ENCODE measurements at regions not wholly inside any gene's neighbourhood (a gene's known extent, or its start where the extent isn't known, plus 50 kb on each side); places are given as distances from the start of the nearest gene placed in this dataset.
"Not testable (repeated sequence)": the region's sequence is repeated elsewhere in the genome, so short reads cannot be mapped to it uniquely, and the experiment has no call there.

DNA sequence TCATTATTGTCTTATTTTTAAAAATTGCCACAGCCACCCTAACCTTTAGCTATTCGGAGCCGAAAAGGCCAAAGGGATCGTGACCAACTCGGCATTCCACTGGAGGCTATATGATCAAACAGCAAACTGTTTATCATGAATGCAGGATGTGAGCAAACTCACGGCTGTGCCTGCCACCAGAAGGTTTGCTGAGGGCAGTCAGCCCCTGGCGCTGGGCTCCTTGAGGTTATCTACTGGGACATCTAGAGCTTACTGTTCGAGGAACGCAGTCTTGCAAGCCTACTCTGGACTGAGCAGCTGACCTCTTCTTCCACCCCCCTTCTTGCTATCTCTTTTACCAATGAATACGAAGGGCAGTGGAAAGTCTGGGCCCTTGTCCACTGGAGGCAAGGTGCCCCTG, 231.5 kb upstream of the TARS1 start:
- WGBS, 3 donors, result 77 to 81% (median 79%) methylated on average over 9 of the region's 9 CpGs
- H3K36me3 ChIP-seq (ENCODE audit: control insufficient read depth in 3 of 3, insufficient read depth in 2 of 3, low read depth in 1 of 3, low read length in 3 of 3), result no peaks in the 10 kb centered on the region
- peaks cover 0 to 3% (median 0%) of the 10 kb centered on the region in 3 donors for H3K4me1 ChIP-seq (ENCODE audit: control insufficient read depth in 3 of 3, insufficient read depth in 2 of 3, low read depth in 1 of 3, low read length in 2 of 3)
- FAIRE-seq (no peak), DNase-seq (no peak)
- no peak overlapping the region for H3K4me3 ChIP-seq (ENCODE audit: low read depth in 1 of 3, low read length in 3 of 3)
- no peaks in the 10 kb centered on the region for H3K9me3 ChIP-seq (ENCODE audit: control insufficient read depth in 2 of 2, insufficient read depth in 1 of 2, low read depth in 1 of 2, low read length in 1 of 2)
- H3K27ac ChIP-seq (ENCODE audit: low read depth in 1 of 3, low read length in 2 of 3), result no peak overlapping the region
- H3K27me3 ChIP-seq (ENCODE audit: control insufficient read depth in 3 of 3, insufficient read depth in 3 of 3, low read length in 3 of 3), result no peaks in the 10 kb centered on the region

DNA sequence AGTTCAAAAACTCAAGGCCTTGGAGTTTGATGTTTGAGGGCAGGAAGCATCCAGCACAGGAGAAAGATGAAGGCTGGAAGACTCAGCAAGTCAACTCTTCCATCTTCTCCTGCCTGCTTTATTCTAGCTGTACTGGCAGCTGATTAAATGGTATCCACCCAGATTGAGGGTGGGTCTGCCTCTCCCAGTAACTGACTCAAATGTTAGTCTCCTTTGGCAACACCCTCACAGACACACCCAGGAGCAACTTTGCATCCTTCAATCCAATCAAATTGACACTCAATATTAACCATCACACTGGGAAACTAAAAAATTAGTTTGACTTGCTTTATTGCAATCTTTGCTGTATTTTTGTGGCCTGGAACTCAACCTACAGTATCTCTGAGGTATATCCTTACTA, 230.5 kb upstream of the TARS1 start:
- H3K4me1 ChIP-seq (ENCODE audit: control insufficient read depth in 3 of 3, insufficient read depth in 2 of 3, low read depth in 1 of 3, low read length in 2 of 3); H3K36me3 ChIP-seq (ENCODE audit: control insufficient read depth in 3 of 3, insufficient read depth in 2 of 3, low read depth in 1 of 3, low read length in 3 of 3); DNase-seq; FAIRE-seq; H3K27ac ChIP-seq (ENCODE audit: low read depth in 1 of 3, low read length in 2 of 3); H3K27me3 ChIP-seq (ENCODE audit: control insufficient read depth in 3 of 3, insufficient read depth in 3 of 3, low read length in 3 of 3); H3K9me3 ChIP-seq (ENCODE audit: control insufficient read depth in 2 of 2, insufficient read depth in 1 of 2, low read depth in 1 of 2, low read length in 1 of 2); H3K4me3 ChIP-seq (ENCODE audit: low read depth in 1 of 3, low read length in 3 of 3): not testable (repeated sequence)

DNA sequence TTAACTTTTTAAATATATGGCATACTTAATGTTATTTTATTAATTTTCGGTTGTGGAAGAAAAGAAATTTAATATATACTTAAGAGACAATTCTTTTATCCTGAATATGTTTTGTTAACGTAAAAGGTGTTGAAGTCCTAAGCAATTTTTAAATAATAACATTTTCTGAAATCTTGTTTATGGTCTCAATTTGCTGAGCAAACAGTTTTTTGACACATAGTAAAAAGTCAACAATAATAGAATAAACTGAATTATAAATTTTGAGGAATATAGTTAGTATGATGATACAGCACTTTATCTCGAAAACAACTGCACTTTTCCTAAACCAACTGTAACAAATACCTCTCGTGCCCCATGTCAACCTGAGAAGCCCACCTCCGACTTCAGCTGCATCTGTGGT, 229.8 kb upstream of the TARS1 start:
- no peak for DNase-seq
- H3K4me1 ChIP-seq (ENCODE audit: control insufficient read depth in 3 of 3, insufficient read depth in 2 of 3, low read depth in 1 of 3, low read length in 2 of 3), result no peaks in the 10 kb centered on the region
- no peaks in the 10 kb centered on the region for H3K9me3 ChIP-seq (ENCODE audit: control insufficient read depth in 2 of 2, insufficient read depth in 1 of 2, low read depth in 1 of 2, low read length in 1 of 2)
- H3K27ac ChIP-seq (ENCODE audit: low read depth in 1 of 3, low read length in 2 of 3), result no peak overlapping the region
- H3K36me3 ChIP-seq (ENCODE audit: control insufficient read depth in 3 of 3, insufficient read depth in 2 of 3, low read depth in 1 of 3, low read length in 3 of 3), result no peaks in the 10 kb centered on the region
- no peak overlapping the region for H3K4me3 ChIP-seq (ENCODE audit: low read depth in 1 of 3, low read length in 3 of 3)
- FAIRE-seq, result no peak
- H3K27me3 ChIP-seq (ENCODE audit: control insufficient read depth in 3 of 3, insufficient read depth in 3 of 3, low read length in 3 of 3), result no peaks in the 10 kb centered on the region
- WGBS, 3 donors, result 78 to 86% (median 80%) methylated on average over 5 of the region's 5 CpGs

DNA sequence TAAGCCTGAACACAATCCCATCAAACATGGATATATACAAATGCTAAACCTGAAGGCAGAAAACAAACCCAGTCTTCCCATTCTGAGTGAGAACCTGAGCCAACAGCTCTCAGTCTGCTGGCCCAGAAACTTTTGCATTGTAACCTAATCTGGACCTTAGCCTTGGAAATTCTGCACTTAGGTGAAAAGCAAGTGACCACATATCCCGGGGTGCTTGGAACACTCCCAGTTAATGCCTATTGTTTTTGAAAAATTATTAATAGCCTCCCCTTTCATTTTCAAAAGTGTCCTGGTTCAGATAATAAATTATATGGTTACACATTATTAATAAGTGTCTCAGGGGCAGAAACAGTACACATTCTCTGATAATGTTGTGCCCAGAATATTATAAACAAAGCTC, 228.3 kb upstream of the TARS1 start:
- no peak for FAIRE-seq
- DNase-seq, result no peak
- WGBS, 3 donors, result 26 to 45% (median 32%) methylated on average over 1 of the region's 1 CpG

DNA sequence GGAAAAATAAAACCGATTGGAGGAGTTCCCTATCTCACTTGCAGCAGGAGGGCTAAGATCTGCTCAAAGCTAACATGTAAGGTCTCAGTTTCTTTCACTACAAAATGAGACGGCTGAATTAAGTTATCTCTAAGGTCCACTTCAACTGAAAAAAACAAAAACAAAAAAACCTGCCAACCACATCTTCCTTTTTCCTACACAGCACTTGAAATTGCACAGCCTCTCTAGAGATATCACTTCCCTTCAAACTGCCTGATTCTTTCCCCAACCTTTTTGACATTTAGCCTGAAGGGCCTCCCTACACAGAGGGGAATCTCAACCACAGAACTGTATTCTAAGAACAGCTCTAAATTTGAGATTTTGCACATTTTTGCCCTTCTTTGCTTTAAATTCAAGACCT, 227.9 kb upstream of the TARS1 start:
- no peaks in the 10 kb centered on the region for H3K27me3 ChIP-seq (ENCODE audit: control insufficient read depth in 3 of 3, insufficient read depth in 3 of 3, low read length in 3 of 3)
- 27 to 58% (median 37%) methylated on average over 2 of the region's 2 CpGs for WGBS, 3 donors
- H3K4me1 ChIP-seq (ENCODE audit: control insufficient read depth in 3 of 3, insufficient read depth in 2 of 3, low read depth in 1 of 3, low read length in 2 of 3), result no peaks in the 10 kb centered on the region
- no peak overlapping the region for H3K4me3 ChIP-seq (ENCODE audit: low read depth in 1 of 3, low read length in 3 of 3)
- no peaks in the 10 kb centered on the region for H3K9me3 ChIP-seq (ENCODE audit: control insufficient read depth in 2 of 2, insufficient read depth in 1 of 2, low read depth in 1 of 2, low read length in 1 of 2)
- H3K36me3 ChIP-seq (ENCODE audit: control insufficient read depth in 3 of 3, insufficient read depth in 2 of 3, low read depth in 1 of 3, low read length in 3 of 3), result no peaks in the 10 kb centered on the region
- H3K27ac ChIP-seq (ENCODE audit: low read depth in 1 of 3, low read length in 2 of 3), result no peak overlapping the region
- DNase-seq (no peak), FAIRE-seq (no peak)

More for the DNA sequence above, 228.3 kb upstream of the TARS1 start:
- no peak overlapping the region for H3K4me3 ChIP-seq (ENCODE audit: low read depth in 1 of 3, low read length in 3 of 3)
- no peaks in the 10 kb centered on the region for H3K36me3 ChIP-seq (ENCODE audit: control insufficient read depth in 3 of 3, insufficient read depth in 2 of 3, low read depth in 1 of 3, low read length in 3 of 3)
- H3K4me1 ChIP-seq (ENCODE audit: control insufficient read depth in 3 of 3, insufficient read depth in 2 of 3, low read depth in 1 of 3, low read length in 2 of 3), result no peaks in the 10 kb centered on the region
- H3K27ac ChIP-seq (ENCODE audit: low read depth in 1 of 3, low read length in 2 of 3), result no peak overlapping the region
- H3K27me3 ChIP-seq (ENCODE audit: control insufficient read depth in 3 of 3, insufficient read depth in 3 of 3, low read length in 3 of 3), result no peaks in the 10 kb centered on the region
- H3K9me3 ChIP-seq (ENCODE audit: control insufficient read depth in 2 of 2, insufficient read depth in 1 of 2, low read depth in 1 of 2, low read length in 1 of 2), result no peaks in the 10 kb centered on the region

DNA sequence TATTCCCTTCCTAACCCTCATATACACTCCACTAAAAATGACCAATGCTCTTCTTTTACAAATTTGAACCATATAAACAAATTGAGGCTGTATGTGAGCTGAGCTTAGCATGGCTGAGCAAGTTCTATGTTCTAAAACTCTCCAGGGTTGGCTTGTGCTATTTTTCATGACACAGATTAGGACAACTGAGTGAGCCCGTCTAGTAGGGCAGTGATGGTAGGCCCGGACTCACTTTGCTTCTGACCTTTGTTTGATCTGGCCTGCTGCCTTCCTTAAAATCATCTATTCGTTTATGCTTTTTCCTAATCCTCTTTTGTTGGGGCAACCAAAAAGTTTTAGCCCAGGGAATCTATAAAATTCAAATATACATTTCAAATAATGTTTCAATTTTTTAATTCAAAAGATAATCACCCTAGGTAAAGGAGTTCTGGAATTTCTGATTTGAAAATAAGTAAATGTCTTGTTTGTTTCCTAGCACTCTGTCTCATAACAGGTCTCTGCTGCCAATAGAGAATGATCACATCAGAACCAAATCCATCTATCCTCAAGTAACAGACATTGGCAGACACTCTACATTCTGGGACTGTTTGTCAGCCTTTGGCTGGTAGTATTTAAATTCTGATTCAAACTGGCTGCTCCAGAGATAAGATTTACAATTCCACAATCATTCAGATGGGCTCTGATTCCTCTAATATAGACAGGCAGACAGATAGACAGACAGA, 217.0 kb upstream of the TARS1 start:
- no peak for FAIRE-seq
- no peaks in the 10 kb centered on the region for H3K36me3 ChIP-seq (ENCODE audit: control insufficient read depth in 3 of 3, insufficient read depth in 2 of 3, low read depth in 1 of 3, low read length in 3 of 3)
- H3K4me1 ChIP-seq (ENCODE audit: control insufficient read depth in 3 of 3, insufficient read depth in 2 of 3, low read depth in 1 of 3, low read length in 2 of 3), result no peaks in the 10 kb centered on the region
- H3K27ac ChIP-seq (ENCODE audit: low read depth in 1 of 3, low read length in 2 of 3), result no peak overlapping the region
- no peaks in the 10 kb centered on the region for H3K27me3 ChIP-seq (ENCODE audit: control insufficient read depth in 3 of 3, insufficient read depth in 3 of 3, low read length in 3 of 3)
- no peak overlapping the region for H3K4me3 ChIP-seq (ENCODE audit: low read depth in 1 of 3, low read length in 3 of 3)
- WGBS, 3 donors, result 46 to 54% (median 53%) methylated on average over 3 of the region's 3 CpGs
- H3K9me3 ChIP-seq (ENCODE audit: control insufficient read depth in 2 of 2, insufficient read depth in 1 of 2, low read depth in 1 of 2, low read length in 1 of 2), result peaks cover 0 to 5% of the 10 kb centered on the region in 2 donors
- DNase-seq, result no peak

DNA sequence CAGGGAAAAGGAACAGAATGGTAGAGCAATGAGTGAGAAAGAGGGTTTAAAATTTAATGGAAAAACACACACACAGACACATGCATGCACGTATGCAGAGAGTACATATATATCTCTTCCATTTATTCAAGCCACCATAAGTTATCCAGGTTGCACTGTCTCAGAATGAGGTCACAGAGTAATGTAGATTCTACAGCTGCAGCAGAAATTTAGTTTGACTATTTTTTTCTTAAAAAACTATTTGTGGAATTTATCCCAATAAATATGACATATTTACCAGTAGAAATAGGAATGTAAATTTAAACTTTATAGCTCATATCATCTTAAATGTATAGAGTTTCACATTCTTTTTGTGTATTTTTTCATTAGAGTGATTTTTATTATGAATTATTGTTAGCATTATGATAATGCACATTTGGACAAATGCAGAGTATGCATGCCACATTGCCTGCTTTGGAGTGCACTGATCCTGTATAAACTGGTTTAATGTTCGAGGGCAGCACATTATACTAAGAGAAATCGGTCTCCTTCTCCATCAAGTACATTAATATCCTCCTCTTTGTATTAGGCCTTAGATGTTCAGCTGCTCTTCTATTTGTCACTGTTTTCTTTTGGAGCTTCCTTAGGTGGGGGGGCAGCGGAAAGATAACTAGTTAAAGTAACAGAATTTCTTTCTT, 216.3 kb upstream of the TARS1 start:
- 74 to 82% (median 77%) methylated on average over 4 of the region's 4 CpGs for WGBS, 3 donors
- no peak for DNase-seq
- Histone ChIP-seq H3K27ac (ENCODE audit: low read depth in 1 of 3, low read length in 2 of 3) (no peak overlapping the region), H3K36me3 (ENCODE audit: control insufficient read depth in 3 of 3, insufficient read depth in 2 of 3, low read depth in 1 of 3, low read length in 3 of 3) (no peaks in the 10 kb centered on the region), H3K4me1 (ENCODE audit: control insufficient read depth in 3 of 3, insufficient read depth in 2 of 3, low read depth in 1 of 3, low read length in 2 of 3) (no peaks in the 10 kb centered on the region), H3K27me3 (ENCODE audit: control insufficient read depth in 3 of 3, insufficient read depth in 3 of 3, low read length in 3 of 3) (no peaks in the 10 kb centered on the region), H3K4me3 (ENCODE audit: low read depth in 1 of 3, low read length in 3 of 3) (no peak overlapping the region), H3K9me3 (ENCODE audit: control insufficient read depth in 2 of 2, insufficient read depth in 1 of 2, low read depth in 1 of 2, low read length in 1 of 2) (peaks cover 0 to 5% of the 10 kb centered on the region in 2 donors)
- no peak for FAIRE-seq

DNA sequence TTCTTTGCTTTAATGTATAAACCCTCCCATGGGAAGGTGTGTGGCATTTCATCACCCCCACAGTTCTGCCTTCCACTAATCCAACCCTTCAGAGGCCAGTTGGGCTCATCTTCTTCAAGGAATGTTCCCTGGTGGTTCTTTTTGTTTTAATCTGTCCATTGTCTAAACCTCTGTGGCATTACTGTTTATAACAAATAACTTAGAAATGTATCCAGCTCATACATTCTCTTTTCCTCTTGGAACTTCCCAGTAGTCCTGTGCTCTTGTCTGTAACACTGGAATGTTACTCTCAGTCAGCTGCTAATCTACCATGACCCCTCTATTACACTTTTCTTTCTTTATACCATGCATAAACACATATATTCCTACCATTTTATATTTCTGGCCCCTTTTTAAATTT, 213.5 kb upstream of the TARS1 start:
- Histone ChIP-seq H3K9me3 (ENCODE audit: control insufficient read depth in 2 of 2, insufficient read depth in 1 of 2, low read depth in 1 of 2, low read length in 1 of 2) (peaks cover 0 to 5% of the 10 kb centered on the region in 2 donors), H3K27ac (ENCODE audit: low read depth in 1 of 3, low read length in 2 of 3) (no peak overlapping the region), H3K36me3 (ENCODE audit: control insufficient read depth in 3 of 3, insufficient read depth in 2 of 3, low read depth in 1 of 3, low read length in 3 of 3) (no peaks in the 10 kb centered on the region), H3K4me1 (ENCODE audit: control insufficient read depth in 3 of 3, insufficient read depth in 2 of 3, low read depth in 1 of 3, low read length in 2 of 3) (no peaks in the 10 kb centered on the region), H3K4me3 (ENCODE audit: low read depth in 1 of 3, low read length in 3 of 3) (no peak overlapping the region), H3K27me3 (ENCODE audit: control insufficient read depth in 3 of 3, insufficient read depth in 3 of 3, low read length in 3 of 3) (no peaks in the 10 kb centered on the region)
- no peak for FAIRE-seq
- no peak for DNase-seq

DNA sequence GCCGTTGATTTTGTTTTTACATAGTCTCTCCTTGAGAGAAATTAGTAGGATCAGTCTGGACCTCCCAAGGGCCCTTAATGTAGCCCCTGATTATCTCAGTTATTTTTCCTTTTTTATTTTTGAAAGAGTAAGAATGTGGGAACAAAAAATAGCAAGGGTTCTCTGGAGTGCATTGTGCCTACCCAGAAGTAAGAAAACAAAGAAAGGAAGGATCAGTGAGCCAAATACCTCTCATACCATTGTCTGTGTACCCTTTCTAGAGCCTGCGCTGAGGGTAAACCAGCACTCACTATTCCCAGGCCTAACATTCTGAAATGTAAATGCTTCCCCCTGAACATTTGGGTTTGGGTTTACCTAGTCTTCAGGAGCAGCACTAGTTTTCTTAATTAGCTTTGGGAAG, 213.0 kb upstream of the TARS1 start:
- WGBS, 3 donors, result 82 to 88% (median 84%) methylated on average over 2 of the region's 2 CpGs
- DNase-seq (no peak), FAIRE-seq (no peak)
- no peak overlapping the region for H3K27ac ChIP-seq (ENCODE audit: low read depth in 1 of 3, low read length in 2 of 3)
- H3K4me1 ChIP-seq (ENCODE audit: control insufficient read depth in 3 of 3, insufficient read depth in 2 of 3, low read depth in 1 of 3, low read length in 2 of 3), result no peaks in the 10 kb centered on the region
- H3K9me3 ChIP-seq (ENCODE audit: control insufficient read depth in 2 of 2, insufficient read depth in 1 of 2, low read depth in 1 of 2, low read length in 1 of 2), result peaks cover 0 to 5% of the 10 kb centered on the region in 2 donors
- H3K27me3 ChIP-seq (ENCODE audit: control insufficient read depth in 3 of 3, insufficient read depth in 3 of 3, low read length in 3 of 3), result no peaks in the 10 kb centered on the region
- H3K36me3 ChIP-seq (ENCODE audit: control insufficient read depth in 3 of 3, insufficient read depth in 2 of 3, low read depth in 1 of 3, low read length in 3 of 3), result no peaks in the 10 kb centered on the region
- H3K4me3 ChIP-seq (ENCODE audit: low read depth in 1 of 3, low read length in 3 of 3), result no peak overlapping the region

All from small intestine (tissue), 7 donors.